HG03175 (cell line): ENCODE measurements at regions not wholly inside any gene's neighbourhood (a gene's known extent, or its start where the extent isn't known, plus 50 kb on each side); places are given as distances from the start of the nearest gene placed in this dataset.
"Not testable (repeated sequence)": the region's sequence is repeated elsewhere in the genome, so short reads cannot be mapped to it uniquely, and the experiment has no call there.

Experiments
- ATAC-seq: cut with Tn5 transposase; IDR thresholded peaks from one replicate; pipeline ENCODE4 v1.9.1; 2021; ENCODE audit warnings: mild to moderate bottlenecking, moderate library complexity; ENCODE audit not compliant: unreplicated experiment

DNA sequence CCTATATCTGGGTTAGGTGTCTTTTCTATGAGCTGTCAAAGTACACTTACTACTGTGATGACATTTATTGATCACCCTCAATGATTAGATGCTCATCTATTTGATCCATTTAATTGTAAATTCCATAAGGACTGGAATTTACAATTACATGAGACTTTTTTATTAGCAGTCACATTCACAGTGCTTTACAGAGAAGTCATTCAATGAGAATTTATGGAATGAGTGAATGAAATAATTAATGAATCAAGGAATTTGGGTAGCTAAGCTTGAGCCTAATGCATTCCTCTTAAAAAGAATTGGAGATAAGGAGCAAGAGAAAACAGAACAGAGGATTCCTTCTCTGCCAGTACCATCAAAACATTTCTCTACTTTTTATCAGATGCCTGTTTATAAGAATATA lies 1437.5 kb upstream of the CDH8 start:
- ATAC-seq: no peak

DNA sequence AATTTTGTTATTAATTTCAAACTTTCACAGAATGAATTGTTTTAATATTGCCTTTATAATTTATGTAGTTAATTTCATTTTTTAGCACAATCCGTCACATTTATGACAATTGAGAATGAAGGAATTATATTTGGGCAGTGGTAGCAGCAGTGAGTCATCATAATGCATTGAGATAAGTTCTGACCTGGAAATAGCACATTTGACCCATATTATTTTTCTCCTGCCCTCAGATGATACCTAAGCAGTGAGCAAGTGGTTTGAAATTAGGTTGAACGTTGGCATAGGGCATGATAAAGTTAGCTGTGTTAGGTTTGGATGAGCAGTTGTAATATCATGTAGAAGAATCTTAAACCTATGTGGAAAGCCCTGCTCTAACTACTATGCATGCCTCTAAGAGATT lies 1431.3 kb upstream of the CDH8 start:
- ATAC-seq: no peak

DNA sequence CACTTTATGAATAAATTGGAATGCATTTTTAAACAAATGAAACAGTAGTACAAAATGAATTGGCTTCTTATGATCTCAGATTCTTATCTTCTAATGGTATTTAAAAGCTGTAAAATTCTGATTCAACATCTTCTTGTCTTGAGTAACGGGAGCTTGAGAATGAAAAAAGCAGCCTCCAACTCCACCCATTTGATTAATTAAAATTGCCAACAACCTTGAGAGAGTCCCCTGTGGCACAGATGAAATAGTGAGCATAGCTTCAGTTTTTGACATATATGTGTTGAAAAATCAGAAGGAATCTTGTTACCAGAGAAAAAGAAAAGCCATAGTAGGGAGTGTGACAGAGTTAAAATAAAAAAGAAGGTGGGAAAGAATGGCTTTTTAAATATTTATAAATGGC lies 1426.1 kb upstream of the CDH8 start:
- no peak for ATAC-seq

DNA sequence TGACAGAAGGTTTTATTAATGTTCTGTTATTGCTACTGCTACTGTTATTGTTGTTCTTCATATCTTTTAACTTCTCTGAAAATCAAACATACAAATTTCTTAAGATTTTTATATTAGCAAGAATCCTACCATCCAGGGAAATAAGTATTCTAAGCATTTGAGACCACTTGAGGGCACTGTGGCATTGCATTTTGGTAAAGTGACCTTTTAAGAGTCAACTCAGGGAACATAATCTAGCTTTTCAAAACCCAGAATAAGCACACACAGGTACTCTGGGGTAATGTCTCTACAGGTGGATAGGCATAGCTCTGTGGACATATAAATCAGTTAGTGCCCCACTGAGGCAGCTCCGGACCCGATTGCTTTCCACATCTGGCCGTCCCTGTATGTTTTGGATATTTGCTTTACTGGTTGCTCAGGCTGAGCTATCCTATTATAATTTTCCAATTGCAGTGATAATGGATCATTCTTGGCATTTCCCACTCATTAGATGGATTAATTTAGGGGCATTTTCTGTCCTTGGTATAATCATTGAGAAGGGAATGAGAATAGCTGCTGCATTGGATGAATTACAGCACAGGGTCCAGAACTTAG lies 1425.1 kb upstream of the CDH8 start:
- no peak for ATAC-seq

DNA sequence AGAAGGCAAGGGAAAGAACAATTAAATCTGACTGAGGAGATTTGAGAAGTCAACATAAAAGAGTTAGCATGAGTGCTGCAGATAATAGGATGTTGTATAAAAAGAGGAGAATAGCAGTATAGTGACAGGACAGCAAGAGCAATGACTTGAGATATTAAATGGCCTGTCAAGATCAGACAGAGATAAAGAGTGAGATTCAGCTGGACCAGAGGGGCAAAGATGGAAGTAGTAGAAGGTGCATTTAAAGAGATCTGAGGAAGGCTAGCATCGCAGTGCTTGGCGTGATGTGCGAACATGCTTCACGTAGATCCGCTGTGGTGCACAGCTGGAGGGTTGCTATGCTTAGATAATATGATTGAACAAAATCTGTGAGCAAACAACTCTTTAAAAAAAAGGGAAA lies 1422.6 kb upstream of the CDH8 start:
- no peak for ATAC-seq

DNA sequence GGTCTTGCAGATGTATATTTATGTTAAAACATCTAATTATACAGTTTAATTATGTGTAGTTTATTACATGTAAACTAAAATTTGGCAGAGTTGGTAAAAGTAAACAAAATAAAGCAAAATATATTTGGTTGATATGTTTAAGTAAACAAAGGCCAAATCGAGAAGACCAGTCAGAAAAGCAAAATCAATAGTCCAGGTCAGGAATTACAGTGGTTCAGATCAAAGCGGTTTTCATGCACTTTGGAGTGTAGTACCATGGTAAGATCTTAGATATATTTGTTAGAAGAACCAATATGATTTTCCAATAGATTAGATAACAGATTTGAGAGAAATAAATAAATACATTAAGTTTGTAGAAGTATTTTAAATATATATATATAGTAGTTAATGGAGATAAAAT lies 1421.6 kb upstream of the CDH8 start:
- no peak for ATAC-seq

DNA sequence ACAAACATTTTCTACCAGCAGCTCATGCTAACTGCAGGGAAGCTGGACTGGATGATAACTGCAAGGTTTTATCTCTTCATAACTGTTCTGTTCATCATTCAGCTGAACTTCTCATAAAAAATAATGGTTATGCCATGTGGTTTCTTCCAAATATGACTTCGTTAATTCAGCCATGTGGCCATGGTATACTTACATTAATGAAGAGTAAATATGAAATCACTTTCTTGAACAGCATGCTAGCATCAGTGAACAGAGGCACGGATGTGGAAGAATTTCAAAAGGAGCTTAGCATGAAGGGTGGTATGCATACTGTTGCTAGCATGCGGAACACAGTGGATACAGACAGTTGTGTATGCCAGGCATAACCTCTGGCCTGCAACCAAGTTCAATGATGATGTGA lies 1417.0 kb upstream of the CDH8 start:
- no peak for ATAC-seq

DNA sequence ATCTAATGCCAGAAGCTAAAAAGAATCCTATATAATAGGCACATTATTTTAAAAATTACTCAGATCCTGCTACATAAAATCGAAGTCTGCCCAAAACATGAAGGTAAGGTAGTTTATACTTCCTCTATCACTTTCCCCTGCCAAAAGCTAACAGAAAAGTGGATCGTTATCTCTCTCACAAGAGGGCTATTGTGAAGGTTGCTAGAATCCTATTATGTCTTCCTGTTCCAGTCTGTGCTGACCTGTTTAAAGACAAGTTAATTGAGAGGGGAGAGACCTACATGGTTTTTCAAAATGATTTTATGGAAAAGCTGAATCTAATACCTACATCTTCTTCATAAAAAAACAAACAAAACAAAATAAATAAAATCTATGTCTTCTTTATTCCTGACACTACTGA lies 1410.9 kb upstream of the CDH8 start:
- no peak for ATAC-seq

DNA sequence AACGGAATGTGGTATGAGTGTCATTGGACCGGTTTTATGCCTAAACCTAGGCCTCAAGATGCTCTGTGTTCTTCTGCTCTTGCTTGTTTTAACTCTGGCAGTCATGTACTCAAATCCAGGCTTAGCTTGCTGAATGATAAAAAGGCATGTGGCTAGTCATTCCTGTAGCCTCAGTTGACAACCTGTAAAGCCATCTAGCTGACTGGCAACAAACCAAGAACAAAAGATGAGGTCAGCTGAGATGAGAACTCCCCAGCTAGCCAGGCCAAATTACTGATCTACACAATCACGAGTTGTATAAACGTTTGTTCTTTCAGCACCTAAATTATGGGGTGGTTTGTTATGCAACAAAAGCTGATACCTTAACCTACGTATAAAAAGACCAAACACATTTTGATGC lies 1406.0 kb upstream of the CDH8 start:
- no peak for ATAC-seq

DNA sequence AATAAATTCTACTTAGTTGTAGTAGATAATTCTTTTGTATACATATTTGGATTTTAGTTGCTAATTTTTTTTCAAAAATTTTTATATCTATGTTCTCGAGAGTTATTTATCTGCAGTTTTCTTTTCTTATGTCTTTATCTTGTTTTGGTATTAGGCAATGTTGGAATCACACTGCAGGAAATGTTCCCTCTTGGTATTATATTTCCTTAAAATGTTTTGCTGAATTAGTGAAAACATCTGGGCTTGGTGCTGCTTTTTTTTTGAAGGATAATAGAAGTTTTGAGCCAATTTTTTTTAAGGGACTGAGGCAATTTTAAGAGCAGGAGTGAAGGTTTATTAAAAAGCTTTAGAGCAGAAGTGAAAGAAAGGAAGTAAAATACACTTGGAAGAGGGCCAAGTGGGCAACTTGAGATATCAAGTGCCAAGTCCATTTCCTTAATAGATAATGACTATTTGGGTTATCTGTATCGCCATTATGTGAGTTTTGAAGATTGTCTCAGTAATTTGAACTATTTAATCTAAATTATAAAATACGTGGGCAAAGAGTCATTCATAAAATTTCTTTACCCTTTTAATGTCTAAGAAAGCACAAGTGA lies 1390.1 kb upstream of the CDH8 start:
- no peak for ATAC-seq

DNA sequence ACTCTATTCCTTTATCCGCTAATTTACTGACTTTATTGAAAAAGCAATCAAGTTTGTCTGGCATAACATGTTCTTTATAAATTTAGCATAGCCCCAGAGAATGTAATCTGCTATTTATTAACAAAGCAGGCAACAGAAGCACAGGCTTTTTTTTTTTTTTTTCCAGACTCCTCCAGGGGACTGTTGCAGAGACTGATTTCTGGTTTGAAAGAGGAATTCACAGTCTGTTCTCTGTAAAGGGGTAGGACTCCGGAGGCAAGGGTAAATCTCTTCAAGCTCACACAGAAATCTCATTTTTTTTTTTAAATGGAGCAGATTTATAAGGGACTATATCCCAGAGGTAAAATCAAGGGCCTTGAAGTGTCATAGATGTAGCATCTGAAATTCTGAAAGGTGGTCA lies 1386.5 kb upstream of the CDH8 start:
- ATAC-seq: no peak

DNA sequence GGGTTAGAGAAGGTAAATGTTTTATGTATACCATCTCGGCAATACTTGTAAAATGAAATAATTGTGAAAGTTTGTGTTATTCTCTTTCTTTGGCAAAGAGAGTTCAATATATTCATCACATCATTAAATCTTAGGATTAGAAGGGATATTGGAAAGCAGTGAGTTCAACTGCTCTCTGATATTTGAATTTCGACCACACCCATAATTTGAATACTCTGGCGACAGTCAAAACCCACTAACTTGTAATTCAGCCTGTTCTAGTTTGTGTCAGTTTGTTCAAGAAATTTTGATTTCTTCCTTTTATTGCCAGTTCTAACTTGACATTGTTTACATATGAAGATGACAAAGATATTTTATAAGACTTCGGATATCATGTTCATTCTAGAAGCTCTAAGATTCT lies 1380.5 kb upstream of the CDH8 start:
- no peak for ATAC-seq

DNA sequence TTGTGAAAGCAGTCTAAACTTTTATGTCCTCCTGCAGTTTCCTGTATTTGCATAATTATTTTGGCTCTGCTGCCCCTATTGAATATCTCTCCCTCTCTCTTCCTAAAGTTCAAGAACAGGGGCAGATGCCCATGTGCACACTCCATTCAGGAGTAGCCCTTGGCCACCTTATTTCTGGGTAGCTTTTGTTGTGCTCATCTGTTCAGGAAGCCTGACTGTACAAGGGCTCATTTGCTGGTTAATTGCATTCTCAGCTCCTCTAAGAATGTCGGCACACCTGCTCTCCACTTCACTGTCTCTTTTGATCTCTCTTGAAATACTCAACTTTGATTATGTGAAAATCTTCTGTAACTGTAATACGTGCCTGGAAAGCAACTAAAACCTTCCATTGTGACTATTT lies 1378.8 kb upstream of the CDH8 start:
- ATAC-seq: no peak

DNA sequence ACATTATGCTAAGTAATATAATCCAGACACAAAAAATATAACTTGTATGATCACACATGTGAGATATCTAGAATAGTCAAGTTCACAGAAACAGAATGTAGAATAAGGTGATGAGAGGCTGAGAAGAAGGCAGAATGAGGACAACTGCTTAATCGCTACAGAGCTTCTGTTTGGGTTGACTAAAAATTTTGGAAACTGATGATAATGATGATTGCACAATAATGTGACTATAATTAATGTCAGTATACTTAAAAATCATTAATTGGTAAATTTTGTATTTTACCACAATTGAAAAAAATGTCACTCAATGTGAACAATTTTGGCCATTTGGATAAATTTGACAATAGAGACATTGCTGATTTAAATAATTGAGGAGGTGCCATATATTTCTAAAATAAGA lies 1374.4 kb upstream of the CDH8 start:
- ATAC-seq: no peak

DNA sequence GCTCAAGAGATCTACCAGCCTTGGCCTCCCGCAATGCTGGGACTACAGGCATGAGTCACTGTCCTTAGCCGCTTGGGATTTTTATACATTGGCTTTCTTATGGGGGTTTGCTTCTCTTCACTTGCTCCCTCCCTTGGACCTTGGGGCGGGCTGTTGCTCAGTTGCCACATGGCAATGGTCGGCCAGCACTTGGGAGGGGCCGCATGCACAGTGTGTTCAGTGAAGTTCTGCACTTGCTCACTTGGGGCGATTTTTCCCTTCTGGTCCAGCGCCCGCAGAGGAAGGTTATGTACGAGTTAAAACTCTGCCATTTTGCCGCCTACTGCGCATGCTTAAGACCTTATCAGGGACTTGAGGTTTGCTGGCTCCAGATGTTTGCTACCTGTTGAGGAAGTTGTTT lies 1367.6 kb upstream of the CDH8 start:
- no peak for ATAC-seq

DNA sequence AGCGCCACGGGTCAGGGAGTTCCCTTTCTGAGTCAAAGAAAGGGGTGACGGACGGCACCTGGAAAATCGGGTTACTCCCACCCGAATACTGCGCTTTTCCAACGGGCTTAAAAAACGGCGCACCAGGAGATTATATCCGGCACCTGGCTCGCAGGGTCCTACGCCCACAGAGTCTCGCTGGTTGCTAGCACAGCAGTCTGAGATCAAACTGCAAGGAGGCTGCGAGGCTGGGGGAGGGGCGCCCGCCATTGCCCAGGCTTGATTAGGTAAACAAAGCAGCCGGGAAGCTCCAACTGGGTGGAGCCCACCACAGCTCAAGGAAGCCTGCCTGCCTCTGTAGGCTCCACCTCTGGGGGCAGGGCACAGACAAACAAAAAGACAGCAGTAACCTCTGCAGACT lies 1352.0 kb upstream of the CDH8 start:
- not testable (repeated sequence) for ATAC-seq

DNA sequence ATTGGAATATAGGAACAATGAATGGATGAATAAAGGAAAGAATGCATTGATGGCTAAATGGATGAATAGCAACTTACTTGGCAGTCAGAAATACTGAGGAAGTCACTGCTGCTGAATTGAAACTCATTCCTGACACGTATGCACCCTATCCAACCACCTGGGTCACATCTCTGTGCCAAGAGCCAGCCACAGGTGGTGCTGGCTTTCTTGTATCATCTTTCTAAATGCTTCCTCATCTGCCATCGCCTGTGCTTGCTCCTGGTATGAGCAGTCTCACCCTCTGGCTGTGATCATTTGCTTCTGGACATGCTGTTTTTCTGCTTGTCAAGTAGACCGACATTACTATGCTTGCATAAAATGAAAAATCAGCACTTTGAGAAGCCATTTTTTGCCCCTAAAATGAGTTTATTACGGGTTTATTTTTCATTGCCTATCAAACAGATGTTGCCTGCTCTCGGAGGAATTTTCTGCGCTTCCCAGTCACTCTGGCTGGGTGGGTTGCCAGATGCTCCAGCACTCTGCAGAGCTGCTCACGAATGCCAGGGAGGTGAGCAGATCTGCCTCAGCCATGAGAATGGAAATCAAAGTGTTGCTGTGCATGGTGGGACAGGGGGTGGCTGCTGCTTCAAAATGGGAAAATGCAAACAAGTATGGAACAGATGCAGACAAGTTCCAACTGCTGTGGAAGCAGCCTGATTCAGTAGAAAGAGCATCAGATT lies 1349.6 kb upstream of the CDH8 start:
- no peak for ATAC-seq

DNA sequence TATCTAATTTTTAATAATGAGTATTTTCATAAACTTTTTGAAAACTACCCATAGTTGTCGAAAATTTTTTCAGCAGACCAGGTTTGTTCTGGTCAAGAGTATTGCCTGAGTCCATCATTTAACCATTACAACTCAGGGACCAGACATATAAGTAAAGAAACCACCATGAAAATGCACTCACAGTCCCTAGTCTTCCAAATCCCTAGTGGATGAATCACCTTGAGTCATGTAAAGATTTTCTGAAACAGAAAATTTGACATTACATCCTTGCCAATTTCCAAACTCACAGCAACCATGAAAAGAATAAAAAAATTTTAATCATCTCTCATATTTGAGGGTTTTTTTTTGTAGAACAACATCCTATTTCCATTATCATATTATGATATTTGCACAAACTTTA lies 1337.5 kb upstream of the CDH8 start:
- ATAC-seq: no peak

DNA sequence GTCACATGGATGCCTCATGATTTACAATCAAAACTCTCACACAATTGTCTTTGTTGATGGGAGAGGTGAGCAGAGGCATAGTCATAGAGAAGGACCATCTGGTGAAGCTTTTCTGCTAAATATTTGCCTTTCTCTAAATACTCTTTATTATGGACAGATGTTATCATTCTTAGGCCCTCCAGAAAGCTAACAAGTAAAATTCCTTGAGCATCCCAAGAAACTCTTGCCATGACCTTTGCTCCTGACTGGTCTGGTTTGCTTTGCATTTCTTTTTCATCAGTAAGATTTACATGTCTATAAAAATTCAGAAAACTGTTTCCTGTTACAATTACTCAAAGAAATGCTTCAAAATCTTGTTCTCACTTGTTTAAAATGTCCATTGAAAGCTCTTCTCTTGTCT lies 1336.6 kb upstream of the CDH8 start:
- no peak for ATAC-seq

DNA sequence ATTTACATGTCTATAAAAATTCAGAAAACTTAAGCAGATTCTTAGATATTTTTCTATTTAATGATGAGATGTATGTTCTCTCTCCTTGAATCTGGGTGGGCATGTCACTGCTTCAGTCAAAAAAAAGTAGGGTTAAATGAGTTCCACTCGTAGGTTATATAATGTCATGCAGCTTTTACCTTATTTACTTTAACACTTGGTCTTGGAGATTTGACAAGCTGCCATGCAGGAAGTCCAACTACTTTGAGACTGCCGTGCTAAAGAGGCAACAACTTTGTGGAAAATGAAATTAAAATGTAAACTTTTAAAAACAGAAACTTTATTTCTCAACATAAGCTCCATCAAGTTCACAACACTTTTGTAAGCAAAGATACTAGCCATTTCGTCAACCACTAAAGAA lies 1336.0 kb upstream of the CDH8 start:
- ATAC-seq: no peak

DNA sequence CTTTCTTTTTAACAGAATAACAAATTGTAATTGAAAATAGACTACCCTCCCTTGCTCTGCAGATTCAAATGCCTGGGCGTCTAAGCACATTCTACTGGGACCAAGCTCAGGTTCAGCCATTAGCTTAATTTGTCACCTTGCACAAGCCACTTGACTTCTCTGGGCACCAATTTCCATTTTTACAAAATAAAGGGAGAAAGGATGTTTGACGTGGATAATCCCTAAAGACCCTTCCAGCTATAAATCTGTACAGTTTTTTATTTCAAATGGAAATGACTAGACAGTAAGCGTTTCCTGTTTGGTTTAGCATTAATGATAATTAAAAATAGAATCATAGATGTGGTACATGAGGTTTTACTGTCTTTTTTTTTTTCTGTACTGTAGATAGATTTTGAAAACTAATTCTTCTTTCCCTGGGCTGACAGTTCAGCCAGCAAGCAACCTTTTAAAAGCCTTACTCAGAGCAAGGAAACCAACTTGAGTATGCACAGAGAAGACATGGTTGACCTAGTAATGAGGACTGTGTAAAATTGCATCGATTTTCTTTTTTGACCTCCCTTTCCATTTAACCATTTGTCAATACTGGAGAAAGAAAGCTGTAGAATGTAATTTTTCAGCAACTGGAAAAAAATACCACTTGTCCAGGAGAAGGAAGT lies 1329.5 kb upstream of the CDH8 start:
- no peak for ATAC-seq

DNA sequence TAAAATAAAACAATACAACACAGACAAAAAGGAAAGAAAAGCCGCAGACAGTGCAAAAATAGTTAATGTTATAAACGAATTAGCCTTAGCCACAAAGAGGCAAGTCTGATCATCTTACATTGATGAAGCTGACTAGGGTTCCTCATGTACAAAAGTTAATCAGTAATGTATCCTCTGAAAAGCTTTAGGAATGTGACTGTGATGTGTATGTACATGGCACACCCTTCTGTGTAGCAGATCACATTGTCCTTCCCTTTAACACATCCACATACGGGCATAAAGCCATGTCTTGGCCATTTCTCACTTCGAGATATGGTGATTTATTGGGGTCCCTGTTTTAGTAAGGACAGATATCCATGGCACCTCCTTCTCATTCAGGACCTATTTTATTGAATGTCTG lies 1327.5 kb upstream of the CDH8 start:
- ATAC-seq: no peak
